OCI-LY3 (cell line): ENCODE measurements at regions not wholly inside any gene's neighbourhood (a gene's known extent, or its start where the extent isn't known, plus 50 kb on each side); places are given as distances from the start of the nearest gene placed in this dataset.

Experiments
- H2AFZ ChIP-seq: fragments of 200-600, 300-600 bp; shearing (Covaris generic); 2 replicates; pipeline ENCODE4 v1.6.0; 2014; ENCODE audit warnings: antibody characterized with exemption, low read depth, low read length
- H3K27ac ChIP-seq: fragments of 200-600, 300-600 bp; sonication (generic); 2 replicates; pipeline ENCODE4 v1.5.1; 2014; ENCODE audit warnings: mild to moderate bottlenecking, low read length, moderate library complexity, mixed read lengths
- H3K27me3 ChIP-seq: fragments of 200-600, 300-600 bp; sonication (generic); 2 replicates; pipeline ENCODE4 v1.6.1; 2014; ENCODE audit warnings: low read depth, low read length, mixed read lengths
- H3K36me3 ChIP-seq: fragments of 200-600, 300-600 bp; sonication (generic); replicated peaks from 2 replicates; pipeline ENCODE3; 2014; ENCODE audit warnings: low read depth, low read length, mixed read lengths
- H3K4me1 ChIP-seq: fragments of 300-600, 200-600 bp; sonication (generic); 2 replicates; pipeline ENCODE4 v1.6.1; 2014; ENCODE audit warnings: low read length, mixed read lengths
- H3K4me2 ChIP-seq: fragments of 200-600, 300-600 bp; sonication (generic); 2 replicates; pipeline ENCODE4 v1.6.1; 2014; ENCODE audit warnings: low read length, mixed read lengths
- H3K4me3 ChIP-seq: fragments of 300-600, 200-600 bp; sonication (generic); 2 replicates; pipeline ENCODE4 v1.5.1; 2014; ENCODE audit warnings: antibody characterized with exemption, mild to moderate bottlenecking, low read length, moderate library complexity
- H3K79me2 ChIP-seq: fragments of 300-600, 200-600 bp; shearing (Covaris generic); 2 replicates; pipeline ENCODE4 v1.6.1; 2014; ENCODE audit warnings: mild to moderate bottlenecking, low read length, mixed read lengths
- H3K9ac ChIP-seq: fragments of 300-600, 200-600 bp; shearing (Covaris generic); 2 replicates; pipeline ENCODE4 v1.6.0; 2014; ENCODE audit warnings: mild to moderate bottlenecking, low read length, moderate library complexity
- H3K9me3 ChIP-seq: fragments of 200-600, 300-600 bp; shearing (Covaris generic); 2 replicates; pipeline ENCODE4 v1.6.1; 2014; ENCODE audit warnings: low read length, mixed read lengths; ENCODE audit not compliant: insufficient read depth
- H4K20me1 ChIP-seq: fragments of 200-600, 300-600 bp; sonication (generic); 2 replicates; pipeline ENCODE4 v1.6.1; 2016; ENCODE audit warnings: low read length, mixed read lengths; ENCODE audit not compliant: insufficient read depth
- CTCF ChIP-seq: fragments of 200-600, 300-600 bp; sonication (generic); IDR thresholded peaks from 2 replicates; pipeline ENCODE4 v1.5.1; 2014; ENCODE audit warnings: antibody characterized with exemption, low read length, low read depth
- EZH2phosphoT487 ChIP-seq: fragments of 200-600 bp; shearing (Covaris generic); IDR thresholded peaks from 2 replicates; pipeline ENCODE4 v1.6.1; 2018; ENCODE audit warnings: antibody characterized with exemption, mixed run types, low read depth

GRCh38 chr4:107562316-107562715 lies 157.7 kb downstream of the PAPSS1 start:
- no peak for TF ChIP-seq CTCF
- no peaks in the 10 kb centered on the region for H3K4me1 ChIP-seq
- no peak overlapping the region for H3K4me2 ChIP-seq
- H3K9ac ChIP-seq, result no peak overlapping the region
- no peak overlapping the region for H3K27ac ChIP-seq
- no peaks in the 10 kb centered on the region for H3K9me3 ChIP-seq
- no peak overlapping the region for H3K4me3 ChIP-seq
- no peaks in the 10 kb centered on the region for H4K20me1 ChIP-seq
- no peaks in the 10 kb centered on the region for H3K79me2 ChIP-seq
- H2AFZ ChIP-seq, result no peak overlapping the region
- H3K27me3 ChIP-seq, result no peaks in the 10 kb centered on the region
- no peaks in the 10 kb centered on the region for H3K36me3 ChIP-seq

DNA sequence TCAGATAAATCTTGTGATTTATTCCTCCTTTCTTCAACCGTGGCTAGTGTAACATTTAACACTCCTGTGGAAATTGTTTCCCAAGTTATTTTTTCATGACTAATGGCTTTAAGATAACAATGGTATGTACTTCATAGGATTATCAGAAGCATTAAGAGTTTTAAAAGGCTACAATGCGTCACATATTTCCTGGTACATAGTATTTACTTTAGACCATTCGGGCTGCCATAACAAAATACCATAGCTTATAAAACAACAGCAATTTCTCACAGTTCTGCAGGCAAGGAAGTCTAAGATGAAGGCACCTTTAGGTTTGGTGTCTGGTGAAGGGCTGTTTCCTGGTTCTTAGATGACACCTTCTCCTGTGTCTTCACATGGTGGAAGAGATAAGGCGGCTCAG lies 158.6 kb downstream of the PAPSS1 start:
- Histone ChIP-seq H3K36me3 (no peaks in the 10 kb centered on the region), H4K20me1 (no peaks in the 10 kb centered on the region), H3K4me2 (no peak overlapping the region), H3K9me3 (no peaks in the 10 kb centered on the region), H2AFZ (no peak overlapping the region), H3K4me3 (no peak overlapping the region), H3K9ac (no peak overlapping the region), H3K27me3 (no peaks in the 10 kb centered on the region), H3K27ac (no peak overlapping the region), H3K79me2 (no peaks in the 10 kb centered on the region), H3K4me1 (no peaks in the 10 kb centered on the region)
- TF ChIP-seq EZH2phosphoT487 (no peak), CTCF (no peak)

DNA sequence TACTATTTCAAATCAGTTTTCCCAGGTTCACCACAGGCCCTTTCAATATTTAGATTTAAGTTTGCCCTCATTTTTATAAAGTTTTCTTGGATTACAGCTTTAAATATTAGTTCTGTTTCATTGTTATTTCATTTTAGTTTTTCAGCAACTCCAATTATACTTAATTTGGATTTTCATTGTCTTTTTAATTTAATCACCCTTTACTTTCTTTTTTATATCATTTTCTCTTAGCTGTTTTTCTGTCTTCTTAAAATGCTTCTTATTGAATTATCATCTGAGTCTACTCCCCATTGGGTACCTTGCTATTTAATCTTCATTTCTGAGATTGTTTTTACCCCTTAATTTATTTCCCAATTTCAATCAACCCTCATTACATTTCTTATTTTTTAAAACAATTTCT lies 160.4 kb downstream of the PAPSS1 start:
- Histone ChIP-seq H3K27ac (no peak overlapping the region), H4K20me1 (no peaks in the 10 kb centered on the region), H3K36me3 (no peaks in the 10 kb centered on the region), H3K79me2 (no peaks in the 10 kb centered on the region), H3K9ac (no peak overlapping the region), H3K9me3 (no peaks in the 10 kb centered on the region), H3K4me1 (no peaks in the 10 kb centered on the region), H2AFZ (no peak overlapping the region), H3K27me3 (no peaks in the 10 kb centered on the region), H3K4me3 (no peak overlapping the region), H3K4me2 (no peak overlapping the region)
- no peak for TF ChIP-seq CTCF
- TF ChIP-seq EZH2phosphoT487, result no peak

DNA sequence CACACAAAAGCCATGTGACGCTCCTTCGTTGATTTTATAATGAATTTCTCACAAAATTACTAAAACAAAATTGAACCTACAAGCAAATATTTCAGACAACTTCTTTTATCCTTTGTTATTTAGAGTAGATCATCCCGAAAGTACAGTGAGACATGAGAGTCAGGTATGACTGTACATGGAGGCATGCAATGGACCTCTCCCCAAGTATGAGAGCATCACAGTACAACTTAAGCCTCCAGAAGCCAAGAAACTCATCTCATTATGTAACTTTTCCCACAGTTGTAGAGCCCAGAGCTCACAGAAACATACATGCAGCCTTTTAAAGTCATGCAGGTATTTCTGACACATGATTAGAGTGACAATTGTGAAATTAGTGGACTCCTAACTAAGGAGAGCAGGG lies 167.7 kb downstream of the PAPSS1 start:
- Histone ChIP-seq H3K9ac (no peak overlapping the region), H3K27ac (no peak overlapping the region; the same call in 1 of the 2 replicates), H2AFZ (no peak overlapping the region), H3K4me3 (no peak overlapping the region), H3K4me2 (peak overlapping the region; percentile 39), H4K20me1 (no peaks in the 10 kb centered on the region), H3K4me1 (peaks cover 18% of the 10 kb centered on the region), H3K79me2 (no peaks in the 10 kb centered on the region), H3K36me3 (no peaks in the 10 kb centered on the region), H3K27me3 (no peaks in the 10 kb centered on the region), H3K9me3 (no peaks in the 10 kb centered on the region)
- TF ChIP-seq CTCF (no peak), EZH2phosphoT487 (no peak)
